PC-3 (cell line): ENCODE measurements at regions not wholly inside any gene's neighbourhood (a gene's known extent, or its start where the extent isn't known, plus 50 kb on each side); places are given as distances from the start of the nearest gene placed in this dataset.

Source experiments
- ATAC-seq: fragments of 200-7000 bp; cut with Tn5 transposase; 2 replicates; pipeline ENCODE4 v1.9.1; 2020; ENCODE audit warnings: mild to moderate bottlenecking, moderate library complexity
- BruUV-seq: library from RNA; stranded (reverse); fragments of 400-500 nt; replicated peaks from 2 replicates; lab custom pipeline; 2021; lab: Mats Ljungman, UMichigan
- CTCF ChIA-PET: fragments of 300-600 bp; sonication (Branson Sonifier 250); formaldehyde crosslinking; loops from one replicate; lab custom pipeline; 2022; ENCODE audit warnings: antibody characterized with exemption; lab: Charles Lee
- POLR2A ChIA-PET: fragments of 300-600 bp; sonication (Branson Sonifier 250); formaldehyde crosslinking; loops from one replicate; lab custom pipeline; 2022; ENCODE audit warnings: antibody characterized with exemption; ENCODE audit not compliant: unreplicated experiment; lab: Charles Lee
- DNase-seq: peaks from one replicate; pipeline ENCODE4 v3.0.0-alpha.2; 2015
- H2AFZ ChIP-seq: fragments of 300-600 bp; sonication (generic); 2 replicates; pipeline ENCODE4 v1.6.0; 2016; ENCODE audit warnings: antibody characterized with exemption, low read length
- H3F3A ChIP-seq: fragments of 300-600 bp; sonication (generic); one replicate; pipeline ENCODE4 v1.6.0; 2017; ENCODE audit warnings: antibody characterized with exemption, low read length, control low read depth, mild to moderate bottlenecking; ENCODE audit not compliant: unreplicated experiment
- H3K27ac ChIP-seq: fragments of 300-600 bp; sonication (generic); 2 replicates; pipeline ENCODE4 v1.5.1; 2016; ENCODE audit warnings: mild to moderate bottlenecking, low read length
- H3K27me3 ChIP-seq: fragments of 300-600 bp; sonication (generic); 2 replicates; pipeline ENCODE4 v1.6.1; 2016; ENCODE audit warnings: low read length, mixed read lengths
- H3K36me3 ChIP-seq: fragments of 300-600 bp; sonication (generic); 2 replicates; pipeline ENCODE4 v1.6.1; 2016; ENCODE audit warnings: low read depth, mixed run types, low read length, mixed read lengths
- H3K4me1 ChIP-seq: fragments of 300-600 bp; sonication (generic); 2 replicates; pipeline ENCODE4 v1.5.1; 2016; ENCODE audit warnings: low read length; ENCODE audit not compliant: insufficient read depth
- H3K4me2 ChIP-seq: fragments of 300-600 bp; sonication (generic); 2 replicates; pipeline ENCODE4 v1.6.0; 2016; ENCODE audit warnings: low read length
- H3K4me3 ChIP-seq: fragments of 300-600 bp; sonication (generic); 2 replicates; pipeline ENCODE4 v1.5.1; 2016; ENCODE audit warnings: mild to moderate bottlenecking, low read length, mixed read lengths
- H3K79me2 ChIP-seq: fragments of 300-600 bp; sonication (generic); 2 replicates; pipeline ENCODE4 v1.6.1; 2017; ENCODE audit warnings: low read length, mixed read lengths
- H3K9ac ChIP-seq: fragments of 300-600 bp; sonication (generic); 2 replicates; pipeline ENCODE4 v1.6.0; 2016; ENCODE audit warnings: mild to moderate bottlenecking, low read length
- H3K9me2 ChIP-seq: fragments of 300-600 bp; sonication (generic); replicated peaks from 2 replicates; pipeline ENCODE4 v1.6.1; 2016; ENCODE audit warnings: mixed run types, low read length, mixed read lengths
- H3K9me3 ChIP-seq: fragments of 300-600 bp; sonication (generic); 2 replicates; pipeline ENCODE4 v1.6.1; 2016; ENCODE audit warnings: low read length, mixed read lengths
- H4K20me1 ChIP-seq: fragments of 300-600 bp; sonication (generic); 2 replicates; pipeline ENCODE4 v1.6.1; 2016; ENCODE audit warnings: low read length, mixed read lengths
- CTCF ChIP-seq: fragments of 300-600 bp; sonication (generic); conservative IDR thresholded peaks from 2 replicates; pipeline ENCODE4 v1.5.1; 2017; ENCODE audit warnings: antibody characterized with exemption, low read depth, mild to moderate bottlenecking, low read length
- EZH2 ChIP-seq: fragments of 300-600 bp; sonication (generic); IDR thresholded peaks from one replicate; pipeline ENCODE4 v1.6.1; 2017; ENCODE audit warnings: antibody characterized with exemption, mild to moderate bottlenecking, low read length; ENCODE audit not compliant: unreplicated experiment
- EZH2phosphoT487 ChIP-seq: fragments of 300-600 bp; sonication (generic); IDR thresholded peaks from 2 replicates; pipeline ENCODE4 v1.6.1; 2018; ENCODE audit warnings: mild to moderate bottlenecking, antibody characterized with exemption, low read length, borderline replicate concordance
- intact Hi-C: fragments of 100-400 bp; cut with micrococcal nuclease; formaldehyde crosslinking; loops from 2 replicates; pipeline ENCODE4 v1.9.0; 2023

GRCh38 chr4:111869339-111869738 lies 275.9 kb upstream of the FAM241A start:
- Histone ChIP-seq H3K4me2 (no peak overlapping the region), H4K20me1 (no peaks in the 10 kb centered on the region), H3K27ac (no peak overlapping the region), H3K36me3 (no peaks in the 10 kb centered on the region), H3K9me2 (no peaks in the 10 kb centered on the region), H3F3A (no peaks in the 10 kb centered on the region), H3K79me2 (no peaks in the 10 kb centered on the region), H3K4me3 (no peak overlapping the region), H2AFZ (no peak overlapping the region), H3K9me3 (no peaks in the 10 kb centered on the region), H3K9ac (no peak overlapping the region), H3K4me1 (no peaks in the 10 kb centered on the region), H3K27me3 (peaks cover 2% of the 10 kb centered on the region)
- POLR2A ChIA-PET = no interaction called here
- intact Hi-C loops = no loop called here
- no peak for DNase-seq
- no TSS peak for BruUV-seq
- TF ChIP-seq CTCF (no peak), EZH2 (no peak), EZH2phosphoT487 (no peak)
- no peak for ATAC-seq
- CTCF ChIA-PET = no interaction called here

GRCh38 chr4:111871802-111872201 lies 273.5 kb upstream of the FAM241A start:
- H2AFZ ChIP-seq = no peak overlapping the region
- H3K27ac ChIP-seq = no peak overlapping the region
- no peak overlapping the region for H3K9ac ChIP-seq
- H4K20me1 ChIP-seq = no peaks in the 10 kb centered on the region
- intact Hi-C loops = no loop called here
- no TSS peak for BruUV-seq
- H3K9me2 ChIP-seq = no peaks in the 10 kb centered on the region
- TF ChIP-seq EZH2 (no peak), CTCF (no peak), EZH2phosphoT487 (no peak)
- CTCF ChIA-PET = no interaction called here
- no peaks in the 10 kb centered on the region for H3K36me3 ChIP-seq
- DNase-seq = no peak
- no peaks in the 10 kb centered on the region for H3F3A ChIP-seq
- POLR2A ChIA-PET = no interaction called here
- H3K4me1 ChIP-seq = no peaks in the 10 kb centered on the region
- no peak for ATAC-seq
- no peaks in the 10 kb centered on the region for H3K9me3 ChIP-seq
- no peak overlapping the region for H3K4me3 ChIP-seq
- H3K4me2 ChIP-seq = no peak overlapping the region
- H3K27me3 ChIP-seq = no peaks in the 10 kb centered on the region; the same call in none of the 2 replicates
- no peaks in the 10 kb centered on the region for H3K79me2 ChIP-seq

DNA sequence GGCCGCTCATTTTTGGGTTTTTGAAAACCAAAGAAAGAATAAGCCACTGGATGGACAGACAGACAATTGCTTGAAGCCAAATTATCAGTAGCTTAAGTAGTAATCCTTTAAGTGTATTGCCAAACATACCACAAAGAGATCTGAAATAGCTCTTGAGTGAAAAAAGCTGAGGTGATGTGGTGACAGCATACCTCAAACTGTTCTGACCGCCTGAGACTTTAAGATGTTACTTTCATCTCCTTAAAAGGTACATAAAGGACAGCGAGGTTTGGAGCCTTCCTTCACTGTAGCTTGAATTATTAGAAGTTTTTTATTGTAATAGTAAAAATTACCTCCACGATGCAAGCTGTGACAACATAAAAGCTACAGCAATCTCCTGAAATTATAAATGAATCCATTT lies 271.5 kb upstream of the FAM241A start:
- Histone ChIP-seq H3K79me2 (no peaks in the 10 kb centered on the region), H3K9me3 (no peaks in the 10 kb centered on the region), H3K27me3 (no peaks in the 10 kb centered on the region; the same call in none of the 2 replicates), H3K9ac (no peak overlapping the region), H3K4me1 (no peaks in the 10 kb centered on the region), H4K20me1 (no peaks in the 10 kb centered on the region), H3F3A (no peaks in the 10 kb centered on the region), H3K4me3 (no peak overlapping the region), H2AFZ (no peak overlapping the region), H3K9me2 (no peaks in the 10 kb centered on the region), H3K4me2 (no peak overlapping the region), H3K36me3 (no peaks in the 10 kb centered on the region), H3K27ac (no peak overlapping the region)
- no peak for DNase-seq
- TF ChIP-seq EZH2 = no peak
- TF ChIP-seq CTCF = no peak
- no peak for TF ChIP-seq EZH2phosphoT487
- POLR2A ChIA-PET = no interaction called here
- no TSS peak for BruUV-seq
- CTCF ChIA-PET = no interaction called here
- intact Hi-C loops = no loop called here
- no peak for ATAC-seq
